ENCODE measurements at regions not wholly inside any gene's neighbourhood (a gene's known extent, or its start where the extent isn't known, plus 50 kb on each side); places are given as distances from the start of the nearest gene placed in this dataset.

GRCh38 chr6:85143676-85144075 lies 306.2 kb upstream of the NT5E start:
- WGBS, 2 experiments (ENCODE audit: insufficient coverage in 1 of 2, insufficient read length in 1 of 2): 80 to 100% methylated on average over 1 to 2 of the region's 2 CpGs
- Mint-ChIP-seq H3K27ac (no peak overlapping the region), H3K27me3 (ENCODE audit: insufficient read depth) (peaks cover 3% of the 10 kb centered on the region), H3K4me3 (no peak overlapping the region), H3K4me1 (peaks cover 5% of the 10 kb centered on the region), H3K9me3 (peaks cover 12% of the 10 kb centered on the region), H3K36me3 (ENCODE audit: low read depth) (no peaks in the 10 kb centered on the region)
- Histone ChIP-seq H3K9ac (ENCODE audit: extremely low read depth, low read length, poor library complexity, severe bottlenecking) (no peak overlapping the region), H3K27ac (ENCODE audit: low read depth, low read length) (no peak overlapping the region), H3K4me3 (ENCODE audit: low read length) (no peak overlapping the region), H3K9me3 (ENCODE audit: control insufficient read depth, low read length) (peaks cover 4% of the 10 kb centered on the region), H3K4me1 (ENCODE audit: control insufficient read depth, insufficient read depth, low read length) (no peaks in the 10 kb centered on the region), H3K27me3 (ENCODE audit: control insufficient read depth, insufficient read depth, low read length, poor library complexity, severe bottlenecking) (no peaks in the 10 kb centered on the region), H3K36me3 (ENCODE audit: control insufficient read depth, insufficient read depth, low read length) (no peaks in the 10 kb centered on the region)
- TF ChIP-seq, protein P1, sequence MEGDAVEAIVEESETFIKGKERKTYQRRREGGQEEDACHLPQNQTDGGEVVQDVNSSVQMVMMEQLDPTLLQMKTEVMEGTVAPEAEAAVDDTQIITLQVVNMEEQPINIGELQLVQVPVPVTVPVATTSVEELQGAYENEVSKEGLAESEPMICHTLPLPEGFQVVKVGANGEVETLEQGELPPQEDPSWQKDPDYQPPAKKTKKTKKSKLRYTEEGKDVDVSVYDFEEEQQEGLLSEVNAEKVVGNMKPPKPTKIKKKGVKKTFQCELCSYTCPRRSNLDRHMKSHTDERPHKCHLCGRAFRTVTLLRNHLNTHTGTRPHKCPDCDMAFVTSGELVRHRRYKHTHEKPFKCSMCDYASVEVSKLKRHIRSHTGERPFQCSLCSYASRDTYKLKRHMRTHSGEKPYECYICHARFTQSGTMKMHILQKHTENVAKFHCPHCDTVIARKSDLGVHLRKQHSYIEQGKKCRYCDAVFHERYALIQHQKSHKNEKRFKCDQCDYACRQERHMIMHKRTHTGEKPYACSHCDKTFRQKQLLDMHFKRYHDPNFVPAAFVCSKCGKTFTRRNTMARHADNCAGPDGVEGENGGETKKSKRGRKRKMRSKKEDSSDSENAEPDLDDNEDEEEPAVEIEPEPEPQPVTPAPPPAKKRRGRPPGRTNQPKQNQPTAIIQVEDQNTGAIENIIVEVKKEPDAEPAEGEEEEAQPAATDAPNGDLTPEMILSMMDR (conservative IDR thresholded peaks at IDR 0.05): no peak
- no peak for DNase-seq

DNA sequence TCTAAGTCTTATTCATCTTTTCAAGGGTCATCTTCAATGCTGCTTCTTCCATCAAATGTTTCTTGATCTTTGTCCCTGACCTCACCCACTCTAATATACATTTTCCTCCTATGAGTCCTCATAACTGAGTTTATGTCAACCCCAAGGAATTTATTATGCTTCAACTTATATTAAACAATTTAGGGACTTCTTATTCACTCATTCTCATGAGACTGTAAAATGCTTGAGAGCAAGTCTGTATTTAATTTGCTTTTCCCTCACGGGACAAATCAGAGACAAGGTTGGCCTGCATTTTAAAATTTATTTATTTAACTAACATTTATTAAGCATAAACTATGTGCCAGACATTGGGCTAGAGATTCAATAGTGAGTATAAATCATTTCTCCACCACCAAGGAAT lies 312.0 kb upstream of the NT5E start:
- Mint-ChIP-seq H3K4me3 (no peak overlapping the region), H3K27ac (no peak overlapping the region), H3K9me3 (no peaks in the 10 kb centered on the region), H3K27me3 (ENCODE audit: insufficient read depth) (peaks cover 3% of the 10 kb centered on the region), H3K36me3 (ENCODE audit: low read depth) (no peaks in the 10 kb centered on the region), H3K4me1 (peaks cover 20% of the 10 kb centered on the region)
- no peaks in the 10 kb centered on the region for H3K9me3 ChIP-seq (ENCODE audit: control insufficient read depth, low read length)
- TF ChIP-seq, protein P1 (conservative IDR thresholded peaks at IDR 0.05): no peak
- H3K36me3 ChIP-seq (ENCODE audit: control insufficient read depth, insufficient read depth, low read length): no peaks in the 10 kb centered on the region
- no peak for DNase-seq
- H3K4me1 ChIP-seq (ENCODE audit: control insufficient read depth, insufficient read depth, low read length): no peaks in the 10 kb centered on the region
- H3K9ac ChIP-seq (ENCODE audit: extremely low read depth, low read length, poor library complexity, severe bottlenecking): no peak overlapping the region
- WGBS, 2 experiments (ENCODE audit: insufficient coverage in 1 of 2, insufficient read length in 1 of 2): 86% methylated on average over 1 of the region's 1 CpG; no CpG with 5 or more reads in 1 of the 2 experiments
- no peak overlapping the region for H3K4me3 ChIP-seq (ENCODE audit: low read length)
- no peak overlapping the region for H3K27ac ChIP-seq (ENCODE audit: low read depth, low read length)
- H3K27me3 ChIP-seq (ENCODE audit: control insufficient read depth, insufficient read depth, low read length, poor library complexity, severe bottlenecking): no peaks in the 10 kb centered on the region

DNA sequence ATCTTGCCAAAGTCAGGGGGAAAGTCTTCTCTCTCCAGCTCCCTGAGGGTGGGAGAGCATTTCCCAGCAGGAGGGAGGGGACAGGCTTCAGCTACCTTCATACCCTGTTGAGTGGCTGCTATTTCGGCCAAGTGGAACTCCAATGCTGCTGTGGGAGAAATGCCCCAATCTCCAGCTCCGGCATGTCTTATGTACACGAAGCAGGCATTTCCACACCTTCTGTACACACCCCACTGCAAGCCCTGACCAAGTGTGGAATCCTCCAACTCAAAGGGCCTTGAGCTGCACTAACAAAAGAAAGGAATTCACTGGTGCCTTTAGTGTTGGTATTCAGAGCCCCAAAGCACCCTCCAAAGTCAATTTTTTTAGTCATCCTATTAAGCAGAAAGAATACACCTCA lies 313.6 kb upstream of the NT5E start:
- no peaks in the 10 kb centered on the region for H3K9me3 ChIP-seq (ENCODE audit: control insufficient read depth, low read length)
- Mint-ChIP-seq H3K27me3 (ENCODE audit: insufficient read depth) (peaks cover 3% of the 10 kb centered on the region), H3K36me3 (ENCODE audit: low read depth) (no peaks in the 10 kb centered on the region), H3K4me3 (no peak overlapping the region), H3K27ac (no peak overlapping the region), H3K4me1 (peaks cover 32% of the 10 kb centered on the region), H3K9me3 (no peaks in the 10 kb centered on the region)
- WGBS, 2 experiments (ENCODE audit: insufficient coverage in 1 of 2, insufficient read length in 1 of 2): 86 to 100% methylated on average over 2 to 3 of the region's 3 CpGs
- no peaks in the 10 kb centered on the region for H3K36me3 ChIP-seq (ENCODE audit: control insufficient read depth, insufficient read depth, low read length)
- no peak overlapping the region for H3K9ac ChIP-seq (ENCODE audit: extremely low read depth, low read length, poor library complexity, severe bottlenecking)
- TF ChIP-seq, protein P1 (conservative IDR thresholded peaks at IDR 0.05): no peak
- no peaks in the 10 kb centered on the region for H3K27me3 ChIP-seq (ENCODE audit: control insufficient read depth, insufficient read depth, low read length, poor library complexity, severe bottlenecking)
- no peak for DNase-seq
- H3K27ac ChIP-seq (ENCODE audit: low read depth, low read length): no peak overlapping the region
- no peak overlapping the region for H3K4me3 ChIP-seq (ENCODE audit: low read length)
- H3K4me1 ChIP-seq (ENCODE audit: control insufficient read depth, insufficient read depth, low read length): no peaks in the 10 kb centered on the region
